ENCODE measurements at regions not wholly inside any gene's neighbourhood (a gene's known extent, or its start where the extent isn't known, plus 50 kb on each side); places are given as distances from the start of the nearest gene placed in this dataset.
"Not testable (repeated sequence)": the region's sequence is repeated elsewhere in the genome, so short reads cannot be mapped to it uniquely, and the experiment has no call there.

DNA sequence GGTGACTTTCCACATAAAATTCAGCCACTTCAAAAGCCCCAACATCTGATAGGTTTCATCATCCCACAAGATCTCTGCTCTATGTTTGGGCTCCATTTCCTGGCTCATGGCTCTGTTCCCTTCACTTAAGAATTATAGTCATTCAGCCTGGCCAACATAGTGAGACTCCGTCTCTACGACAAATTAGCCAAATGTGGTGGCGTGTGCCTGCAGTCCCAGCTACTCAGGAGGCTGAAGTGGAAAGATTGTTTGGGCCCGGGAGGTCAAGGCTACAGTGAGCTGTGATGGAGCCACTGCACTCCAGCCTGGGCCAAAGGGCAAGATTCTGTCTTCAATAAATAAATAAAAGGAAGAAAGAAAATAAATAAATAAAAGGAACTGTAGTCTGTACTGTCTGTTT lies 57.9 kb upstream of the CTSV start:
- DNase-seq: no peak

- not testable (repeated sequence) for DNase-seq
Observed at GRCh38 chr9:97089361-97089760, 50.4 kb upstream of the CTSV start.

Data from CD4-positive, alpha-beta T cell treated with Interleukin-17A for 4 hours (primary cell).